Naive thymus-derived CD4-positive, alpha-beta T cell (primary cell): ENCODE measurements at regions not wholly inside any gene's neighbourhood (a gene's known extent, or its start where the extent isn't known, plus 50 kb on each side); places are given as distances from the start of the nearest gene placed in this dataset.

ENCODE experiments used
- ATAC-seq: fragments of 150-1000 bp; cut with Tn5 transposase; 2 replicates; pipeline ENCODE4 v1.10.0; 2021; ENCODE audit warnings: mild to moderate bottlenecking, moderate library complexity
- CTCF ChIA-PET: fragments of 350-600 bp; sonication (Branson Sonifier 250); formaldehyde crosslinking; loops from one replicate; lab custom pipeline; 2021; ENCODE audit warnings: antibody characterized with exemption; lab: Charles Lee
- POLR2A ChIA-PET: fragments of 350-600 bp; sonication (Branson Sonifier 250); formaldehyde crosslinking; loops from one replicate; lab custom pipeline; 2021; ENCODE audit warnings: antibody characterized with exemption, inconsistent platforms; lab: Charles Lee
- DNase-seq, 9 donors: peaks; one replicate each; pipeline versions ENCODE4 v3.0.0 to v3.0.0-alpha.2; 2020 to 2022; ENCODE audit warnings: mixed read lengths in 1 of 9
- H3K27ac ChIP-seq: one replicate; pipeline ENCODE4 v1.7.0; 2013; ENCODE audit warnings: mild to moderate bottlenecking, low read depth, low read length, moderate library complexity
- H3K27me3 ChIP-seq, 2 donors: one replicate each; pipeline ENCODE4 v1.7.0; 2013; ENCODE audit warnings: low read length in 2 of 2, mild to moderate bottlenecking in 2 of 2, moderate library complexity in 2 of 2; ENCODE audit not compliant: control insufficient read depth in 2 of 2, insufficient read depth in 2 of 2
- H3K36me3 ChIP-seq, 3 experiments: 1 replicate in 2 of 3; 2 replicates in 1 of 3; pipeline ENCODE4 v1.7.0; 2013; ENCODE audit warnings: low read length in 3 of 3, mild to moderate bottlenecking in 3 of 3, moderate library complexity in 1 of 3; ENCODE audit not compliant: insufficient read depth in 3 of 3, control insufficient read depth in 2 of 3
- H3K4me1 ChIP-seq, 2 donors: one replicate each; pipeline ENCODE4 v1.7.0; 2013; ENCODE audit warnings: low read length in 2 of 2, mild to moderate bottlenecking in 2 of 2, moderate library complexity in 1 of 2; ENCODE audit not compliant: control insufficient read depth in 2 of 2, insufficient read depth in 2 of 2
- H3K4me3 ChIP-seq: 2 replicates; pipeline ENCODE4 v1.7.0; 2013; ENCODE audit warnings: mild to moderate bottlenecking, low read length
- H3K9me3 ChIP-seq, 3 experiments: 1 replicate in 2 of 3; 2 replicates in 1 of 3; pipeline ENCODE4 v1.7.0; 2013; ENCODE audit warnings: low read length in 3 of 3; ENCODE audit not compliant: control insufficient read depth in 2 of 3
- H3K27ac Mint-ChIP-seq, 9 donors: one replicate each; pipeline ENCODE4 v1.8.0; 2020 to 2022; ENCODE audit warnings: mixed read lengths in 9 of 9, mild to moderate bottlenecking in 8 of 9, moderate library complexity in 5 of 9, inconsistent platforms in 2 of 9
- H3K27me3 Mint-ChIP-seq, 5 donors: one replicate each; pipeline ENCODE4 v1.8.0; 2021 to 2022; ENCODE audit warnings: mixed read lengths in 5 of 5, mild to moderate bottlenecking in 1 of 5
- H3K36me3 Mint-ChIP-seq, 5 donors: one replicate each; pipeline ENCODE4 v1.8.0; 2020 to 2022; ENCODE audit warnings: mixed read lengths in 5 of 5, mild to moderate bottlenecking in 3 of 5, inconsistent platforms in 1 of 5
- H3K4me1 Mint-ChIP-seq, 7 donors: one replicate each; pipeline ENCODE4 v1.8.0; 2020 to 2022; ENCODE audit warnings: mixed read lengths in 7 of 7, mild to moderate bottlenecking in 3 of 7, inconsistent platforms in 1 of 7
- H3K4me3 Mint-ChIP-seq, 10 donors: one replicate each; pipeline ENCODE4 v1.8.0; 2020 to 2022; ENCODE audit warnings: mild to moderate bottlenecking in 10 of 10, mixed read lengths in 10 of 10, moderate library complexity in 6 of 10, inconsistent platforms in 2 of 10
- H3K9me3 Mint-ChIP-seq, 11 donors: one replicate each; pipeline ENCODE4 v1.8.0; 2020 to 2022; ENCODE audit warnings: mixed read lengths in 11 of 11, mild to moderate bottlenecking in 4 of 11, inconsistent platforms in 1 of 11, moderate library complexity in 1 of 11
- intact Hi-C, 2 donors: fragments of 100-400 bp; cut with micrococcal nuclease; formaldehyde crosslinking; loops; one replicate each; pipeline ENCODE4 v1.15.1; 2023

- Histone ChIP-seq H3K4me3 (no peak overlapping the region), H3K27ac (no peak overlapping the region), H3K4me1 (no peaks in the 10 kb centered on the region), H3K36me3 (no peaks in the 10 kb centered on the region), H3K9me3 (no peaks in the 10 kb centered on the region), H3K27me3 (no peaks in the 10 kb centered on the region)
- peaks cover 0 to 6% (median 0%) of the 10 kb centered on the region in 11 donors for H3K9me3 Mint-ChIP-seq
- ATAC-seq (no peak), DNase-seq (no peak)
- ChIA-PET CTCF (no interaction called here), POLR2A (no interaction called here)
- H3K4me3 Mint-ChIP-seq, result no peak overlapping the region
- H3K27ac Mint-ChIP-seq, result no peak overlapping the region
- intact Hi-C loops, result no loop called here
- no peaks in the 10 kb centered on the region for H3K27me3 Mint-ChIP-seq
- no peaks in the 10 kb centered on the region for H3K36me3 Mint-ChIP-seq
- no peaks in the 10 kb centered on the region for H3K4me1 Mint-ChIP-seq
These were observed 161.5 kb downstream of the SOX3 start for GRCh38 chrX:140343226-140343868.

DNA sequence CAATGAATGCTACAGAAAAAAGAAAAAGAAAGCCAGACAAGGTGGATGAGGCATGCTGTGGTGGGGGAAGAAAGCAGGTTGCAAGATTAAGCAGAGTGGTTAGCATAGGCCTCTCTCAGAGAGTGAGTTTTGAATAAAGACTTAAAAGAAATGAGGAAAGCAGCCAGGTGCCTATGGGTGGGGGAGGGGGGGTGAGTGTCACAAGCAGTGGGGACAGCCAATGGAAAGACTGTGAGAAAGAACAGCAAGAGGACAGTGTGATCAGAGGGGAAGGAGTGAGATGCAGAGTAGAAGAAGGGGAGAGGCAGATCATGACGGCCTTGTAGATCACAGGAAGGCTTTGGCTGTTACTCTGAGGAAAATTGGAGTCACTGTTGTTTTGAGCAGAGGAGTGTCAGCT, 162.5 kb downstream of the SOX3 start:
- H3K36me3 Mint-ChIP-seq, result no peaks in the 10 kb centered on the region
- H3K9me3 Mint-ChIP-seq, result no peaks in the 10 kb centered on the region
- Histone ChIP-seq H3K9me3 (no peaks in the 10 kb centered on the region), H3K36me3 (no peaks in the 10 kb centered on the region), H3K4me1 (no peaks in the 10 kb centered on the region), H3K4me3 (no peak overlapping the region), H3K27ac (no peak overlapping the region), H3K27me3 (no peaks in the 10 kb centered on the region)
- DNase-seq (no peak), ATAC-seq (no peak)
- no peaks in the 10 kb centered on the region for H3K4me1 Mint-ChIP-seq
- H3K27ac Mint-ChIP-seq, result no peak overlapping the region
- no peak overlapping the region for H3K4me3 Mint-ChIP-seq
- intact Hi-C loops, result no loop called here
- ChIA-PET POLR2A (no interaction called here), CTCF (no interaction called here)
- H3K27me3 Mint-ChIP-seq, result no peaks in the 10 kb centered on the region

DNA sequence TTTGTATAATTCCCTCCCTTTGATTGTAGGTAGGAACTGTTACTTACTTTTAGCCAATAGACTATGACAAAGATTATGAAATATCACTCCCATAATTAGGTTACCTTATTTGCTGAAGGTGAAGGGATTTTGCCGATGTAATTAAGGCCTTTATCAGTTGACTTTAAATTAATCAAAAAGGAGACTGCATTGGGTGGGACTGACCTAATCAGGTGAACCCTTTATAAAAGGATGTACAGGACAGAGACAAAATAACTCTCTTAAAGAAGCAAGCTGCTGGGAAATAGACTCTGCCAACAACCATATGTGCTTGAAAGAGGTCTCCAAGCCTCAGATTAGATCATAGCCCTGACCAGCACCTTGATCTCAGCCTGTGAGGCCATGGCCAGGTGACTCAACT, 167.6 kb downstream of the SOX3 start:
- Histone ChIP-seq H3K4me1 (no peaks in the 10 kb centered on the region), H3K4me3 (no peak overlapping the region), H3K27ac (no peak overlapping the region), H3K27me3 (no peaks in the 10 kb centered on the region), H3K9me3 (no peaks in the 10 kb centered on the region), H3K36me3 (no peaks in the 10 kb centered on the region)
- Mint-ChIP-seq H3K36me3 (no peaks in the 10 kb centered on the region), H3K4me3 (no peak overlapping the region), H3K4me1 (no peaks in the 10 kb centered on the region), H3K27ac (no peak overlapping the region), H3K9me3 (peaks cover 0 to 5% (median 2%) of the 10 kb centered on the region in 11 donors), H3K27me3 (no peaks in the 10 kb centered on the region)
- ChIA-PET CTCF (interaction anchor here (0.6 kb wide), 1 partner anchor 71 kb away, joined by 3 read pairs; no protein-coding TSS in a partner anchor), POLR2A (no interaction called here)
- DNase-seq (no peak), ATAC-seq (no peak)
- intact Hi-C loops, result no loop called here

DNA sequence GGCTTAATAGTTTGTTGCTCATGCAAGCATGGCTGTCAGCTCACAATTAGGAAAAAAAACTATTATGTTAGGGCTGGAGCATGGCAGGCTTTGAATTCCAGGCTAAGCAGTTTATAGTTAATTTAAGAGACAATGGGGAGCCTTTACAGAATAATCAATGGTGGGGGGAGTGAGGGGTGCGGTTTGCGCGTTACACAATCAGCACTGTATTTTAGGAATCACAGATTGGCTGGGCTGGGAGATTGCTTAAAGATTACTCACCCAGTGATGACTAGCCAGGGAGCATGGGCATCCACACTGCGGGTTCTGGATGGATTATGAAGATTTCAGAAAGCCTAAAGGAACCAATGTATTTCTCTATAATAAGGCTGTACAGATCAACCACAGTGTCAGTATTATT, 186.6 kb downstream of the SOX3 start:
- DNase-seq (no peak), ATAC-seq (no peak)
- H3K27ac Mint-ChIP-seq, result no peak overlapping the region
- H3K4me3 Mint-ChIP-seq, result no peak overlapping the region
- peaks cover 0 to 3% (median 0%) of the 10 kb centered on the region in 11 donors for H3K9me3 Mint-ChIP-seq
- ChIA-PET CTCF (no interaction called here), POLR2A (no interaction called here)
- Histone ChIP-seq H3K4me1 (no peaks in the 10 kb centered on the region), H3K27ac (no peak overlapping the region), H3K36me3 (no peaks in the 10 kb centered on the region), H3K27me3 (no peaks in the 10 kb centered on the region), H3K9me3 (no peaks in the 10 kb centered on the region), H3K4me3 (no peak overlapping the region)
- intact Hi-C loops, result no loop called here
- H3K36me3 Mint-ChIP-seq, result no peaks in the 10 kb centered on the region
- no peaks in the 10 kb centered on the region for H3K27me3 Mint-ChIP-seq
- no peaks in the 10 kb centered on the region for H3K4me1 Mint-ChIP-seq

DNA sequence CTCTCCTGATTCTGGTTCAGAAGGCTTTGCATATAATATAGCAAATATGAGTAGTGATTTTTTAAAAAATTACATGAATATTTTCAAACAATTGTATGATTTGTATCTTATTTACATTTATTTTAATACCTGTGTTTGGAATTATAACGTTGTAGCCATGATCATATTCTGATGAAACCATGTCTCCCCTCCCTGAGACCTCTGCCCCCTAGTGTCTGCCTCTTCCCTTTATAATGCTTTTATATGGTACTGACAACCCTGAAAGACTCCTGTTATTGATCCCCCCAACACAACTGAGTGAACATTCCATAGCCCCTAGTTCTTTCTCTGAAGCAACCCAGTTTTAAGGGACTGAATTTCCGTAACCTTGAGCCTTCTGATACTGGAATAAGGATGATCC, 187.4 kb downstream of the SOX3 start:
- ChIA-PET POLR2A (no interaction called here), CTCF (no interaction called here)
- Histone ChIP-seq H3K4me1 (no peaks in the 10 kb centered on the region), H3K9me3 (no peaks in the 10 kb centered on the region), H3K27me3 (no peaks in the 10 kb centered on the region), H3K4me3 (no peak overlapping the region), H3K27ac (no peak overlapping the region), H3K36me3 (no peaks in the 10 kb centered on the region)
- H3K36me3 Mint-ChIP-seq, result no peaks in the 10 kb centered on the region
- ATAC-seq, result no peak
- no peak overlapping the region for H3K4me3 Mint-ChIP-seq
- no peak overlapping the region for H3K27ac Mint-ChIP-seq
- no peak for DNase-seq
- H3K27me3 Mint-ChIP-seq, result no peaks in the 10 kb centered on the region
- H3K9me3 Mint-ChIP-seq, result peaks cover 0 to 4% (median 0%) of the 10 kb centered on the region in 11 donors
- H3K4me1 Mint-ChIP-seq, result no peaks in the 10 kb centered on the region
- intact Hi-C loops, result no loop called here

DNA sequence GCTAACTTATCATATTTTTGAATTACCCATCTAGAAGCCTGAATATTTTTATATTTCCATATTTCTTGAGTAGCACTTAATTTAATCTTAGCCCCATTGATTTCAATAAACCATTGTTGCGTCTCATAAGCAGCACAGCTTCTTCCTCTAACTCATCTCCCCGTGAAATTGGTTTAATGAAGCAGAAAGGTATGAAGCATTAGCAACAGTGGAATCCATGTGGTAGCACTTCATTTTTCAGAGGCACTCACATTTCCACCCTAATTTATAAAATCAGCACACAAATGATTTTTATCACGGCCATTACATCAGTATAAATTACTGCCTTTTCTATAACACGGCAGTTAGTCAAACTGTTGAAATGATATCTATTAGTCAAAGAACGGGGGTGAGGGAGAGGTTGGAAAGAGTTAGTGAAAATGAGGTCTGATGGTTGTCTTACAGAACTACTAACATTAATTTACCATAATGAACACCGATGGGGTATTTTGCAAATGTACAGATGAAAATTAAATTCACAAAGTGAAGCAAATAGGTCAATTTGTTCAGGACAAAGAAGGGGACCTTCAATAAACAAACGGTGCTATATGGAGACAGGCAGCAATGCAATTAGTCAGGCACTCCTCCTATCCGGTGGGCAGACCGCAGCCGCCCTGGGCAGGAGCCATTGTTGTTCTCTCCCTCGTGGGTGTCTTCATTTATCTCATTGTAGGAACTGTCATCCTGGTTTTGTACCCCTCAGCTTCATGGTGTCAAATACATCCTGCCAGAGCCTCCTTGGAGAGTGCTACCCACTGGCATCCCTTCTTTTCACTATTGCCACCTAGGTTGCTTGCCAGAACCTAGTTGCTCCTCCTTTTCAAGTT, 205.7 kb downstream of the SOX3 start:
- no peak overlapping the region for H3K27ac Mint-ChIP-seq
- ChIA-PET CTCF (no interaction called here), POLR2A (no interaction called here)
- intact Hi-C loops, result no loop called here
- no peaks in the 10 kb centered on the region for H3K27me3 Mint-ChIP-seq
- no peak for DNase-seq
- no peak for ATAC-seq
- no peak overlapping the region for H3K4me3 Mint-ChIP-seq
- peaks cover 0 to 5% (median under 1%) of the 10 kb centered on the region in 11 donors for H3K9me3 Mint-ChIP-seq
- H3K4me3 ChIP-seq, result no peak overlapping the region
- H3K36me3 Mint-ChIP-seq, result no peaks in the 10 kb centered on the region
- H3K4me1 ChIP-seq, result no peaks in the 10 kb centered on the region
- H3K27ac ChIP-seq, result no peak overlapping the region
- no peaks in the 10 kb centered on the region for H3K4me1 Mint-ChIP-seq
- H3K36me3 ChIP-seq, result no peaks in the 10 kb centered on the region
- no peaks in the 10 kb centered on the region for H3K9me3 ChIP-seq
- no peaks in the 10 kb centered on the region for H3K27me3 ChIP-seq

GRCh38 chrX:140297273-140297672, 207.6 kb downstream of the SOX3 start:
- ChIA-PET CTCF (no interaction called here), POLR2A (no interaction called here)
- H3K9me3 Mint-ChIP-seq, result peaks cover 0 to 4% (median 0%) of the 10 kb centered on the region in 11 donors
- intact Hi-C loops, result no loop called here
- H3K36me3 ChIP-seq, result no peaks in the 10 kb centered on the region
- H3K9me3 ChIP-seq, result no peaks in the 10 kb centered on the region
- H3K36me3 Mint-ChIP-seq, result no peaks in the 10 kb centered on the region
- no peak overlapping the region for H3K4me3 Mint-ChIP-seq
- DNase-seq (no peak), ATAC-seq (no peak)
- H3K4me1 ChIP-seq, result no peaks in the 10 kb centered on the region
- no peak overlapping the region for H3K27ac ChIP-seq
- no peak overlapping the region for H3K4me3 ChIP-seq
- H3K4me1 Mint-ChIP-seq, result no peaks in the 10 kb centered on the region
- no peaks in the 10 kb centered on the region for H3K27me3 Mint-ChIP-seq
- H3K27me3 ChIP-seq, result no peaks in the 10 kb centered on the region
- no peak overlapping the region for H3K27ac Mint-ChIP-seq
